GM12865 (cell line): ENCODE measurements at regions not wholly inside any gene's neighbourhood (a gene's known extent, or its start where the extent isn't known, plus 50 kb on each side); places are given as distances from the start of the nearest gene placed in this dataset.
"Not testable (repeated sequence)": the region's sequence is repeated elsewhere in the genome, so short reads cannot be mapped to it uniquely, and the experiment has no call there.

Source experiments
- DNase-seq: peaks from one replicate; pipeline ENCODE4 v3.0.0; 2010; ENCODE audit warnings: low read depth
- H3K4me3 ChIP-seq: 2 replicates; pipeline ENCODE4 v1.5.1; 2011; ENCODE audit warnings: mild to moderate bottlenecking, low read depth, low read length, control low read depth
- TF ChIP-seq, protein P1 (sequence below): IDR thresholded peaks from 2 replicates; pipeline ENCODE4 v1.5.1; 2011; ENCODE audit warnings: low read length, control low read depth, low read depth, inconsistent platforms; ENCODE audit not compliant: insufficient read depth; ENCODE audit errors: missing control alignments

DNA sequence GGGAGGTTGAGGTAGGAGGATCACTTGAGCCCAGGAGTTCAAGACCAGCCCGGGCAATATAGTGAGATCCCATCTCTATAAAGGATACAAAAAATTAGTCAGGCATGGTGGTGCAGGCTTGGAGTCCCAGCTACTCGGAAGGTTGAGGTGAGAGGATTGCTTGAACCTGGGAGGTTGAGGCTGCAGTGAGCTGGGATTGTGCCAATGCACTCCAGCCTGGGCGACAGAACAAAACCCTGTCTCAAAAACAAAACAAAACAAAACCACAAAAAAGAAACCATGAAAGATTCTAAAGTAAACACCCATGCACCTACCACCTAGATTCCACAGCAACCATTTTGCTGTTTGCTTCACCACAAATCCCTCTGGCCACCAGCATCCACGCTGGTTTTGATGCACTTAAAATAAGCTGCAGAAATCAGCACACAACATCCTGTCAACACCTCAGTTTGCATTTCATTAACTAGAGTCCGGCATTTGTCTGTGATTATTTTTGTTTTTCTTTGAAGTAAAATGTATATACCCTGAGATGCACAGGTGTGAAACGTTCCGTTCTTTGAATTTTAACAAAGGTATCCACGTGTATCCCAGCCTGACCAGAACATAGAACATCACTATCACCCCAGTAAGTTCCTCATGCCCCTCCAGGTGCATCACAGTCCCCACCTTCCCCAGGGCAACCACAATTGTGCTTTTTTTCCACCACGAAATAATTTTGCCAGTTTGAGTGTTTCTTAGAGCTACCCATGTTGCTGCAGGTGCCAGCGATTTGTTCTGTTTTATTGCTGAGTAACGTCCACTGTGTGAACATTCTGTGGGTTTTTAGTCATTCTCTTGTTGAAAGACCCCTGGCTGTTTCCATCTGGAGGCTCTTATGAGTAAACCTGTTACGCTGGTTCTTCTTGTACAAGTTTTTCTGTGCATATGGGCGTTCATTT, 191.5 kb downstream of the SEC14L1 start:
- DNase-seq, result peak; percentile 78
- TF ChIP-seq, protein P1, sequence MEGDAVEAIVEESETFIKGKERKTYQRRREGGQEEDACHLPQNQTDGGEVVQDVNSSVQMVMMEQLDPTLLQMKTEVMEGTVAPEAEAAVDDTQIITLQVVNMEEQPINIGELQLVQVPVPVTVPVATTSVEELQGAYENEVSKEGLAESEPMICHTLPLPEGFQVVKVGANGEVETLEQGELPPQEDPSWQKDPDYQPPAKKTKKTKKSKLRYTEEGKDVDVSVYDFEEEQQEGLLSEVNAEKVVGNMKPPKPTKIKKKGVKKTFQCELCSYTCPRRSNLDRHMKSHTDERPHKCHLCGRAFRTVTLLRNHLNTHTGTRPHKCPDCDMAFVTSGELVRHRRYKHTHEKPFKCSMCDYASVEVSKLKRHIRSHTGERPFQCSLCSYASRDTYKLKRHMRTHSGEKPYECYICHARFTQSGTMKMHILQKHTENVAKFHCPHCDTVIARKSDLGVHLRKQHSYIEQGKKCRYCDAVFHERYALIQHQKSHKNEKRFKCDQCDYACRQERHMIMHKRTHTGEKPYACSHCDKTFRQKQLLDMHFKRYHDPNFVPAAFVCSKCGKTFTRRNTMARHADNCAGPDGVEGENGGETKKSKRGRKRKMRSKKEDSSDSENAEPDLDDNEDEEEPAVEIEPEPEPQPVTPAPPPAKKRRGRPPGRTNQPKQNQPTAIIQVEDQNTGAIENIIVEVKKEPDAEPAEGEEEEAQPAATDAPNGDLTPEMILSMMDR, result no peak
- H3K4me3 ChIP-seq, result peak overlapping the region; percentile 57

DNA sequence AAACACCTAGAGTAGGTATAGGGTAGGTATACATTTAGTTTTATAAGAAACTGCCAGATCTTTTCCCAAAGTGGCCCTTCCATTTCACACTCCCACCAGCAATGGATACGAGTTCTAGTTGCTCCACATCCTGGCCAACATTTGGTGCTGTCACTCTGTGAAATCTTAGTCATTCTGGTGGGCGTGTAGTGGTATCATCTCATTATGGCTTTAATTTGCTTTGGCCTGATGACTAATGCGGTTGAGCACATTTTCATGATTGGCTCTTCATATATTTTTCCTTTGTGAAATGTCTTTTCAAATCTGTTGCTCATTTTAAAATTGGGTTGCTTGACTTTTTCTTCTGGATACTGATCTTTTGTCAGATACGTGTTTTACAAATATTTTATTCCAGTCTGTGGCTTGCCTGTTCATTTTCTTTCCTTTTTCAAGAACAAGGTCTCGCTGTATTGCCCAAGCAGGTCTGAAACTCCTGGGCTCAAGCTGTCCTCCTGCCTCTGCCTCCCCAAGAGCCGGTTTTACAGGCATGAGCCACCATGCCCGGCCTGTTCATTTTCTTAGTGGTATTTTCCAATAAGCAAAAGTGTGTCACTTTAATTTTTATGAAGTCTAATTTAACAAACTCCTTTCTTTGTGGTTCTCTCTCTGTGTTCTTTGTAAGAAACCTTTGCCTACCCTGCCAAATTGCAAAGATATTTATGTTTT, 192.4 kb downstream of the SEC14L1 start:
- H3K4me3 ChIP-seq, result no peak overlapping the region
- DNase-seq, result no peak
- TF ChIP-seq, protein P1, result no peak

DNA sequence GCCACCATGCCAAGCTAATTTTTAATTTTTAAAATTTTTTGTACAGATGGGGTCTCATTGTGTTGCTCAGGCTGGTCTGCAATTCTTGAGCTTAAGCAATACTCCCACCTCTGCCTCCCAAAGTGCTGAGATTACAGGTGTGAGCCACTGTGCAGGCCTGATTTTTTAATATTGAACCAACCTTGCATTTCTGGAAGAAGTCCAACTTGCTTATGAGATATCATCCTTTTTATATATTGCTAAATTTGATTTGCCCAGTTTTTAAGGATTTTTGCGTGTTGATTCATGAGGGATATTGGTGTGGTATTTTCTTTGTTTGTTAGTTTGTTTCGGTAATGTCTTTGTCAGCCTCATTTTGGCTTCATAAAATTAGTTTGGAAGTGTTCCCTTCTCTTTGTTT, 196.4 kb downstream of the SEC14L1 start:
- no peak for DNase-seq
- TF ChIP-seq, protein P1, result no peak
- no peak overlapping the region for H3K4me3 ChIP-seq

DNA sequence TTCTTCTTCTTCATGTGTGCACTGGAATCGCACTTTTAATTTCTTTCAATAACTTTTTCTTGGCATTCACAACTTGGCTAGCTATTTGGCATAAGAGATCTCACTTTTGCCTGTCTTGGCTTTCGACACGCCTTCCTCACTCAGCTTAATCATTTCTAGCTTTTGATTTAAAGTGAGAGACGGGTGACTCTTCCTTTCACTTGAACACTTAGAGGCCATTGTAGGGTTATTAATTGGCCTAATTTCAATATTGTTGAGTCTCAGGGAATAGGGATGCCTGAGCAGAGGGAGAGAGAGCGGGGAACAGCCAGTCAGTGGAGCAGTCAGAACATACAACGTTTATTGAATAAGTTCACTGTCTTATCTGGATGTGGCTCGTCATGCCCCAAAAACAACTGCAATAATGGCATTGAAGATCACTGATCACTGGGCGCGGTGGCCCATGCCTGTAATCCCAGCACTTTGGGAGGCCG, 200.3 kb downstream of the SEC14L1 start:
- TF ChIP-seq, protein P1, result no peak
- no peak overlapping the region for H3K4me3 ChIP-seq
- DNase-seq, result no peak

DNA sequence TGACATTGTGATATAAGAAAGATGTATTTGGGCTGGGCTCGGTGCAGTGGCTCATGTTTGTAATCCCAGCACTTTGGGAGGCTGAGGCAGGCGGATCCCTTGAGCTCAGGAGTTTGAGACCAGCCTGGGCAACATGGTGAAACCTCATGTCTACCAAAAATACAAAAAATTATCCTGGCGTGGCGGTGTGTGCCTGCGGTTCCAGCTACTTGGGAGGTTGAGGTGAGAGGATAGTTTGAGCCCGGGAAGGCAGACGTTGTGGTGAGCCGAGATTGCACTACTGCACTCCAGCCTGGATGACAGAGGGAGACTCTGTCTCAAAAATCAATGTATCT, 201.9 kb downstream of the SEC14L1 start:
- DNase-seq, H3K4me3 ChIP-seq: not testable (repeated sequence)

DNA sequence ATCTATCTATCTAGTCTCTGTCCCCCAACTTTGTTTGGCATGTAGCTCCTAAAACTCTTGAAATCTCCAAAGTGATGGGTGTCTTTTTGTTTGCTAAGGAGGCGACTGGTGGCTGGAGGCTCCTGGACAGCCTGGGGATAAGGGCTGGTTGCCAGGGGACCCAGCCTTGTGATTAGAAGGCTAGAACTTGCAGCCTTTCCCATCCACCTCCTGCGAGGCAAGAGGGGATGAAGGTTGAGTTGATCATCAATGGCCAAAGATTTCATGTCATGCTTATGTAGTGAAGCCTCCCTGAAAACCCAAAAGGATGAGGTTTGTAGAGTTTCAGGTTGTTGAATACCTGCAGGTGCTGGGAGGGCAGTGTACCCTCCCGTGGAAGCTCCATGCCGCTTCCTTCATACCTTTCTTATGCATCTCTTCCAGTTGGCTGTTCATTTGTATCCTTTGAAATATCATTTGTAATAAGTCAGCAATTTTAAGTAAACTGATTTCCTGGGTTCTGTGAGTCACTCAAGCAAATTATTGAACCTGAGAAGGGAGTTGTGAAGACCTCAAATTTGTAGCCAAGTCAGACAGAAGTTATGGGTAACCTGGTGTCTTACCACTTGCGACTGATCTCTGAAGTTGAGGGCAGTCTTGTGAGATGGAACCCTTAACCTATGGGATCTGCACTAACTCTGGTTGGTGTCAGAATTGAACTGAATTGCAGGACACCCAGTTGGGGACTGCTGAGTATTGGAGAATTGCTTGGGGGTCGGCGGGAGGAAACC, 202.4 kb downstream of the SEC14L1 start:
- DNase-seq, result no peak
- TF ChIP-seq, protein P1, result no peak

DNA sequence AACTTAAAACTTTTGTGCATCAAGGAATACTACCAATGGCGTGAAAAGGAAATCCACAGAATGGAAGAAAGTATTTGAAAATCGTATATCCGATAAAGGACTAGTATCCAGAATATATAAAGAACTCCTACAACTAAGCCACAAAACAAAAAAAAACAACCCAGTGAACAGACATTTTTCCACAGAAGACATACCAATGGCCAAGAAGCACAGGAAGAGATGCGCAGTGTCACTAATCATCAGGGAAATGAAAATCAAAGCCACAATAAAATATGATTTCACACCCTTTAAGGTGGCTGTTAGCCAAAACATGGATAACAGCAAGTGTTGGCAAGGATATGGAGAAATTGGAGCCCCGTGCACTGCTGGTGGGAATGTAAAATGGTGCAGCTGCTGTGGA, 203.3 kb downstream of the SEC14L1 start:
- TF ChIP-seq, protein P1, result no peak
- no peak for DNase-seq
- H3K4me3 ChIP-seq, result no peak overlapping the region

More for the DNA sequence above, 202.4 kb downstream of the SEC14L1 start:
- H3K4me3 ChIP-seq, result no peak overlapping the region
